Activated naive CD4-positive, alpha-beta T cell treated with anti-CD3 and anti-CD28 coated beads, Interleukin-2, amount 50 U/mL, for 72 hours (primary cell): ENCODE measurements at regions not wholly inside any gene's neighbourhood (a gene's known extent, or its start where the extent isn't known, plus 50 kb on each side); places are given as distances from the start of the nearest gene placed in this dataset.
"Not testable (repeated sequence)": the region's sequence is repeated elsewhere in the genome, so short reads cannot be mapped to it uniquely, and the experiment has no call there.

Source experiments
- ATAC-seq, 2 donors: fragments of 150-1000 bp; cut with Tn5 transposase; 2 replicates each; pipeline ENCODE4 v1.10.0; 2021; ENCODE audit warnings: mild to moderate bottlenecking in 2 of 2, moderate library complexity in 2 of 2
- DNase-seq, 2 donors: peaks; one replicate each; pipeline ENCODE4 v3.0.0; 2021 to 2022; ENCODE audit warnings: low spot score in 2 of 2
- H3K27ac Mint-ChIP-seq, 2 donors: one replicate each; pipeline ENCODE4 v1.8.0; 2022; ENCODE audit warnings: mild to moderate bottlenecking in 2 of 2, mixed read lengths in 2 of 2
- H3K36me3 Mint-ChIP-seq, 2 donors: one replicate each; pipeline ENCODE4 v1.8.0; 2022; ENCODE audit warnings: mixed read lengths in 2 of 2
- H3K9me3 Mint-ChIP-seq, 2 donors: one replicate each; pipeline ENCODE4 v1.8.0; 2022; ENCODE audit warnings: mixed read lengths in 2 of 2

GRCh38 chr4:67346654-67347053 is 198.6 kb downstream of the CENPC start:
- ATAC-seq (no peak), DNase-seq (no peak)
- no peaks in the 10 kb centered on the region for H3K9me3 Mint-ChIP-seq

GRCh38 chr4:67344594-67345380 is 200.5 kb downstream of the CENPC start:
- no peak for DNase-seq

More at GRCh38 chr4:67346654-67347053, 198.6 kb downstream of the CENPC start:
- Mint-ChIP-seq H3K27ac (no peak overlapping the region), H3K36me3 (no peaks in the 10 kb centered on the region)

GRCh38 chr4:67343199-67343598 is 202.1 kb downstream of the CENPC start:
- ATAC-seq (no peak), DNase-seq (no peak)
- Mint-ChIP-seq H3K27ac (no peak overlapping the region), H3K36me3 (no peaks in the 10 kb centered on the region), H3K9me3 (no peaks in the 10 kb centered on the region)

More at GRCh38 chr4:67344594-67345380, 200.5 kb downstream of the CENPC start:
- no peak for ATAC-seq
- Mint-ChIP-seq H3K9me3 (no peaks in the 10 kb centered on the region), H3K36me3 (no peaks in the 10 kb centered on the region), H3K27ac (no peak overlapping the region)

GRCh38 chr4:67342291-67342690 is 203.0 kb downstream of the CENPC start:
- Mint-ChIP-seq H3K36me3 (no peaks in the 10 kb centered on the region), H3K27ac (no peak overlapping the region), H3K9me3 (no peaks in the 10 kb centered on the region)
- ATAC-seq (no peak), DNase-seq (no peak)

GRCh38 chr4:67333664-67334063 is 211.6 kb downstream of the CENPC start:
- DNase-seq (no peak), ATAC-seq (no peak)
- Mint-ChIP-seq H3K27ac (no peak overlapping the region), H3K9me3 (no peaks in the 10 kb centered on the region), H3K36me3 (no peaks in the 10 kb centered on the region)

GRCh38 chr4:67332627-67333026 is 212.7 kb downstream of the CENPC start:
- ATAC-seq (peak in 1 of 2 donors; percentile 40), DNase-seq (no peak)
- Mint-ChIP-seq H3K9me3 (no peaks in the 10 kb centered on the region), H3K27ac (no peak overlapping the region), H3K36me3 (no peaks in the 10 kb centered on the region)

- no peaks in the 10 kb centered on the region for H3K9me3 Mint-ChIP-seq
- H3K36me3 Mint-ChIP-seq = no peaks in the 10 kb centered on the region
- no peak overlapping the region for H3K27ac Mint-ChIP-seq
- no peak for DNase-seq
- ATAC-seq = no peak
These were observed 216.9 kb downstream of the CENPC start for GRCh38 chr4:67328393-67328792.

GRCh38 chr4:67328018-67328278 is 217.4 kb downstream of the CENPC start:
- DNase-seq = no peak
- no peaks in the 10 kb centered on the region for H3K9me3 Mint-ChIP-seq
- no peak overlapping the region for H3K27ac Mint-ChIP-seq
- no peaks in the 10 kb centered on the region for H3K36me3 Mint-ChIP-seq
- ATAC-seq = no peak

GRCh38 chr4:67327245-67328017 is 217.9 kb downstream of the CENPC start:
- DNase-seq (peak in 1 of 2 donors; percentile 60), ATAC-seq (peak; percentile 52 to 75)
- Mint-ChIP-seq H3K36me3 (no peaks in the 10 kb centered on the region), H3K9me3 (no peaks in the 10 kb centered on the region), H3K27ac (no peak overlapping the region)

- ATAC-seq = no peak
- Mint-ChIP-seq H3K9me3 (no peaks in the 10 kb centered on the region), H3K27ac (no peak overlapping the region), H3K36me3 (no peaks in the 10 kb centered on the region)
- no peak for DNase-seq
These were observed 219.5 kb downstream of the CENPC start for GRCh38 chr4:67325791-67326190.

- no peaks in the 10 kb centered on the region for H3K36me3 Mint-ChIP-seq
- no peak overlapping the region for H3K27ac Mint-ChIP-seq
- DNase-seq = no peak
- no peak for ATAC-seq
- H3K9me3 Mint-ChIP-seq = no peaks in the 10 kb centered on the region
These were observed 224.7 kb downstream of the CENPC start for GRCh38 chr4:67320645-67321044.

GRCh38 chr4:67319607-67320006 is 225.7 kb downstream of the CENPC start:
- not testable (repeated sequence) for H3K36me3 Mint-ChIP-seq

GRCh38 chr4:67300497-67301185 is 244.7 kb downstream of the CENPC start:
- H3K36me3 Mint-ChIP-seq, H3K27ac Mint-ChIP-seq, DNase-seq, H3K9me3 Mint-ChIP-seq, ATAC-seq: not testable (repeated sequence)

More at GRCh38 chr4:67319607-67320006, 225.7 kb downstream of the CENPC start:
- not testable (repeated sequence) for ATAC-seq, DNase-seq, H3K27ac Mint-ChIP-seq, H3K9me3 Mint-ChIP-seq

GRCh38 chr4:67292636-67293035 is 252.7 kb downstream of the CENPC start:
- no peak for ATAC-seq

GRCh38 chr4:67292045-67292444 is 253.3 kb downstream of the CENPC start:
- Mint-ChIP-seq H3K9me3 (peaks cover 0 to 4% of the 10 kb centered on the region in 2 donors), H3K27ac (no peak overlapping the region)

More at GRCh38 chr4:67292636-67293035, 252.7 kb downstream of the CENPC start:
- DNase-seq = no peak
- H3K27ac Mint-ChIP-seq = no peak overlapping the region
- H3K9me3 Mint-ChIP-seq = peaks cover 0 to 1% of the 10 kb centered on the region in 2 donors
- H3K36me3 Mint-ChIP-seq = no peaks in the 10 kb centered on the region

GRCh38 chr4:67291644-67292043 is 253.7 kb downstream of the CENPC start:
- peaks cover 0 to 4% of the 10 kb centered on the region in 2 donors for H3K9me3 Mint-ChIP-seq
- no peak for ATAC-seq
- H3K36me3 Mint-ChIP-seq = no peaks in the 10 kb centered on the region
- H3K27ac Mint-ChIP-seq = no peak overlapping the region
- no peak for DNase-seq

More at GRCh38 chr4:67292045-67292444, 253.3 kb downstream of the CENPC start:
- no peaks in the 10 kb centered on the region for H3K36me3 Mint-ChIP-seq
- no peak for DNase-seq
- no peak for ATAC-seq

GRCh38 chr4:67288964-67289363 is 256.3 kb downstream of the CENPC start:
- ATAC-seq (peak in 1 of 2 donors; percentile 62), DNase-seq (peak in 1 of 2 donors; percentile 22)
- Mint-ChIP-seq H3K9me3 (peaks cover 0 to 4% of the 10 kb centered on the region in 2 donors), H3K36me3 (no peaks in the 10 kb centered on the region), H3K27ac (no peak overlapping the region)
